HG03025 (cell line): ENCODE measurements at regions not wholly inside any gene's neighbourhood (a gene's known extent, or its start where the extent isn't known, plus 50 kb on each side); places are given as distances from the start of the nearest gene placed in this dataset.

Experiments used
- ATAC-seq: cut with Tn5 transposase; IDR thresholded peaks from one replicate; pipeline ENCODE4 v1.9.1; 2021; ENCODE audit warnings: mild to moderate bottlenecking, moderate library complexity; ENCODE audit not compliant: unreplicated experiment, low FRiP score

DNA sequence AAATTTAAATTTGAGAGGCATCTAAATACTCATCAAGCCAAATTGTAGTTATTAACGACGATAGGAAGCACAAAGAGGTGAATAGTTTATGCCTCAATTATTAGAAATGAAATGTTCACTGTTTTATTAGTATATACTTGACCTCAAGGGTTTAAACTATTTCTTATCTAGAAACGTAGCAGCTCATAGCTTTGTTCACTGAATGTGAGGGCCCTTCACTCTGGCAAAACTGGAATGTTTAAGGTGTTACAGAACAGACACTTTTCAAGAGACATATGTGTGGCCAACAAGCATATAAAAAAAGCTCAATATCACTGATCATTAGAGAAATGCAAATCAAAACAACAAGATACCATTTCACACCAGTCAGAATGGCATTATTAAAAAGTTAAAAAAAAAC is 151.2 kb upstream of the KCNN2 start:
- ATAC-seq: no peak

DNA sequence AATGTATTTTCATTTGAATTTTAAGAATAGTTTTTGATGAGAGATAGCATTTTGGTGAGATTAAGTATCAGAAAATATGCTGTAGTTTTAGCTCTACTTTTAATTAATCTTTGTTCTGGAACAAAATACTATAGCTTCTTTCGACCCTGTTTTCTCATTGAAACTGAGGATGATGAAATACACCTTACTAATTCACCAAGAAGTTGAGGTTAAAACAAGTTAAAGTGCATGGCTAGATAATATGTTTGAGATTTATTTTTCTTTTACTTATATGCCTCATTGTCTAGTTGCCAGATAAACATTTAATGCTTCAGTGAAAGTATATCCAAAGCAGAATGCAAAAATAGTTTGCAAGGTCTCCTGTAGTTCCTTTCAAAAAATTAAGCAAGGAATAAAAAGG is 140.1 kb upstream of the KCNN2 start:
- ATAC-seq: no peak

- no peak for ATAC-seq
Observed at GRCh38 chr5:114223866-114224265, 138.0 kb upstream of the KCNN2 start.

GRCh38 chr5:114237766-114238165 is 124.1 kb upstream of the KCNN2 start:
- ATAC-seq: no peak

GRCh38 chr5:114238771-114239313 is 123.0 kb upstream of the KCNN2 start:
- ATAC-seq: no peak

DNA sequence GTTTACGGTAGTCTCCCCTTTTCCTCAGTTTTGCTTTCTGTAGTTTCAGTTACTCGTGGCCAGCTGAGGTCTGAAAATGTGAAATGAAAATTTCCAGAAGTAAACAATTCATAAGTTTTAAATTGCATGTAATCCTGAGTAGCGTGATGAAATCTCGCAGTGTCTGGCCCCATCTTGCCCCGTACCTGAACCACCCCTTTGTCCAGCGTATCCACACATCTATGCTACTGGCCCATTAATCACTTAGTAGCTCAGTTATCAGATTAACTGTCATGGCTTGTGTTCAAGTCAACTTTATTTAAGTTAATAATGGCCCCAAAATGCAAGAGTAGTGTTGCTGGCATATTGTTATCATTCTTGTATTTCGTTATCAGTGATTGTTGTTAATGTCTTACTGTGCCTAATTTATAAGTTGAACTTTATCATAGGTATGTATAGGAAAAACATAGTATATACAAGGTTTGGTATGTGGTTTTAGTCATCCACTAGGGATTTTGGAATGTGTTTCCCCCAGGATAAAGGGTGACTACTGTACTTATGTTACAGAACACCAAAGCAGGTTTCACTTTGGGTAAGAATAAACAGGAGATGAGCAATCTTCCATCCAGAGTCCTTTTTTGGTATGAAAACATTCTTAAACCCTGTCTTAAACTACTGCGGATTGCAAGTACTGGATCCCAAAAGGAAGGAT is 118.4 kb upstream of the KCNN2 start:
- peak; percentile 24 for ATAC-seq

GRCh38 chr5:114243972-114244317 is 117.9 kb upstream of the KCNN2 start:
- ATAC-seq: peak; percentile 87

GRCh38 chr5:114249823-114250222 is 112.0 kb upstream of the KCNN2 start:
- ATAC-seq: no peak

DNA sequence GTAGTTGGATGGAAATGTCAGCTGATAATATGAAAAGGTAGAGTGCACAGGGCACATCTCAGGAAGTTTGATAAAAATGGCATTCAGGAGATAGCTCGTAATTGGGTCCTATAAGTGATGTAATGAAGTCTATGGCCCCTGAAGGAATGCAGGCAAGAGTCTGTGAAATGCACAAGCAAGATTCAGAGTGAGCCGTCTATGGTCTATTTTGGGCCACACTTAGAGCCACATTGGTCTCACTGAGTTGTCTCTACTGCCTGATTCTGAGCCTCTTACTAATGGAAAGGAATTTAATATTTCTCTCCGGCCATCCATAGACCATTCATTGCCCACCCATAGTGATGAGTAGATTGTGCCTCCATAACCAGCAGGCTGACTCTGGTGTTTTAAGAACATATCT is 111.3 kb upstream of the KCNN2 start:
- no peak for ATAC-seq

DNA sequence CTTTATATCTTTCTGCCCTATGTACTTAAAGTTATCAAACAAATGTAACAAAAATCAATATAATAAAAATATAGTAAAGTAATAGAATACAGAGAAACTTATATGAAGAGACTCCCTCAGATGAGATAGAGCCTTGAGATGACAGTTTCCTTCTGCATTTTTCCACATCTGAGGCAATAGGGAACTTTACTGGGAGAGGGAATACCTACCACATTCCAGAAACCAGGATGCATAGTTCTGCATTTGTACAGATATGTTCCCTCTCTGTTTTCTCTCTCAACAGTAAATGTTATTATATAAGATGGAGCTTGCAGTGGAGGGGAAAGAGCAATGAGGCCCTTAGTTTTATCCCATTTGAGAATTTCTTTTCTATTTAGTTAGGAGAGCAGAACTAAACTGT is 109.6 kb upstream of the KCNN2 start:
- ATAC-seq: no peak

GRCh38 chr5:114255260-114255659 is 106.6 kb upstream of the KCNN2 start:
- no peak for ATAC-seq

DNA sequence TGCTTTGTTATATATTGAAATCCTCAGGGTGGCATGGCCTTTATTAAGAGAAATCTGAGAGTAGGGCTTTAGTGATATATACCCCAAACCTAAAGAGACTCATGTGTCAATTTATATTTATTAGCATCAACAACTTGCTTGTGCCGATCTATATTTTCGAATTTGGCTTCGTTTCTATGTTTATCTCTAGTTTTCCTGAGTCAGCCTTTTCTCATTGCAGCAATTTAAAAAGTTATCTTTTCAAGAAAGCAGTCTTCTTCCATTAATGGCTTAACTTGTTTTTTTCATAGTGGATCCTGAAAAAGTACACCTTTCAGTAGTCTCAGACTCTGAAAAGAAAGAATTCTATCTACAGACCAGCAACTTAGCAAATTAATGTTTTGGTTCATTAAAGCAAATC is 99.9 kb upstream of the KCNN2 start:
- ATAC-seq: no peak

DNA sequence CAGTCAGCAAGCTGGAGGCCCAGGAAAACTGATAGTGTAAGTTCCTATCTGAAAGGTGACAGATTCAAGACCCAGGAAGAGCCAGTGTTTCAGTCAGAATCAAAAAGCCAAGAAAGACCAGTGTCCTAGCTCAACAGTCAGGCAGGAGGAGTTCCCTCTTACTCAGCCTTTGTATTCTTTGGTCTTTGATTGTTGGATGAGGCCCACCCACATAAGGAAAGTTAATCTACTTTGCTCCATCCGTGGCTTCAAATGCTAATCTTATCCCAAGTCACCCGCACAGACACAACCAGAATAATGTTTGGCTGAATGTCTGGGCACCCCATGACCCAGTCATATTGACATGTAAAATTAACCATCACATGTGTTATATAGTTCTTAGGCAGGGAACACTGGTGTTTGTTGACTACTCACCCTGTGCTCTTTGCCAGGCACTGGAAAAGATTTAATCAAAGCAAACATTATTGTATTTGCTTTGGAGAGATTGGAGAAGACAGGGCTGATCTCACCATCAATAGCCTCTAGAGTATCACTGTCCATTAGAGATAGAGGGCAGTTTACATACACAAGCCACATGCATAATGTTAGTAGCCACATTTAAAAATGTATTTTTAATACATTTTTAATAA is 96.3 kb upstream of the KCNN2 start:
- no peak for ATAC-seq

GRCh38 chr5:114266374-114266773 is 95.5 kb upstream of the KCNN2 start:
- ATAC-seq: no peak

- ATAC-seq: no peak
Observed at GRCh38 chr5:114296191-114296590, 65.7 kb upstream of the KCNN2 start.

- ATAC-seq: no peak
Observed at GRCh38 chr5:114297915-114298314, 64.0 kb upstream of the KCNN2 start.

- peak; percentile 70 for ATAC-seq
Observed at GRCh38 chr5:114305402-114306207, 56.3 kb upstream of the KCNN2 start.

DNA sequence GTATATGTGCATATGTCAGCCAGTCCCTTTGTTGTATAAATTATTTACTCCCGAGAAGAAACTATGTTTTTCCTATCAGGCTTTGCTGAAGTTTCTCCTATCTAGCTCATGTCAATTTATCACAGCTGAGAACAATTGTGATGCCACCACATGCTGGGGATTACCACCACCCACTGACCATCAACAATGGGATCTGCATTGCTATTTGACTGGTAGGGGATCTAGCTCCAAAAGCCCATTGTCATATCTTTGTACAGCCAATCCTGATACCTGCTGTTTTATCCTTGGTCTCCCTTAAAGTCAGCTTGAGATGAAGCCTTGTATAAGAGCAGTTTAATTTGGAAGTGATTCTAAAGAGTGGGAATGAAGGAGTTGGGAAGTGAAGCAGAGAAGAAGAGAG is 53.9 kb upstream of the KCNN2 start:
- no peak for ATAC-seq

GRCh38 chr5:114308508-114308907 is 53.4 kb upstream of the KCNN2 start:
- ATAC-seq: no peak

GRCh38 chr5:114310666-114311065 is 51.2 kb upstream of the KCNN2 start:
- no peak for ATAC-seq

DNA sequence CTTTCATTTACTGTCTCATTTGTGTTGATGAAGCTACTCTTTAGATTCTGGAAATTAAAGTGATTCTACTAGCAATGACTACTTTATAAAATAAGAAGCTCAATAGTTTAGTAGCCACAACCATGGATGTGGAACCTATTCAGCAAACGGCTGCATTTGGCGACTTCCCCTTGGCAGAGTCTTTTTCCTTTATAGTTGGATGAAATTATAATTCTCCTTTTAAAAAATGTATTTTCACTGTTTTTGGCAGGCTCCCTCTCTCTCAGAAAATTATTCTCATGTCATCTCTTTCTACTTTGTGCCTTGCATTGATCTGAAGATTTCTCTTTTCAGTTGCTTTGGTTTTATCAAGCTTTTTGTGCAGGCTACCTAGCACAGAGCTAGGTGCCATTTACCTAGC is 50.6 kb upstream of the KCNN2 start:
- ATAC-seq: no peak
